Naive thymus-derived CD4-positive, alpha-beta T cell (primary cell): ENCODE measurements at regions not wholly inside any gene's neighbourhood (a gene's known extent, or its start where the extent isn't known, plus 50 kb on each side); places are given as distances from the start of the nearest gene placed in this dataset.

Source experiments
- ATAC-seq: fragments of 150-1000 bp; cut with Tn5 transposase; 2 replicates; pipeline ENCODE4 v1.10.0; 2021; ENCODE audit warnings: mild to moderate bottlenecking, moderate library complexity
- CTCF ChIA-PET: fragments of 350-600 bp; sonication (Branson Sonifier 250); formaldehyde crosslinking; loops from one replicate; lab custom pipeline; 2021; ENCODE audit warnings: antibody characterized with exemption; lab: Charles Lee
- POLR2A ChIA-PET: fragments of 350-600 bp; sonication (Branson Sonifier 250); formaldehyde crosslinking; loops from one replicate; lab custom pipeline; 2021; ENCODE audit warnings: antibody characterized with exemption, inconsistent platforms; lab: Charles Lee
- DNase-seq, 9 donors: peaks; one replicate each; pipeline versions ENCODE4 v3.0.0 to v3.0.0-alpha.2; 2020 to 2022; ENCODE audit warnings: mixed read lengths in 1 of 9
- H3K27ac ChIP-seq: one replicate; pipeline ENCODE4 v1.7.0; 2013; ENCODE audit warnings: mild to moderate bottlenecking, low read depth, low read length, moderate library complexity
- H3K27me3 ChIP-seq, 2 donors: one replicate each; pipeline ENCODE4 v1.7.0; 2013; ENCODE audit warnings: low read length in 2 of 2, mild to moderate bottlenecking in 2 of 2, moderate library complexity in 2 of 2; ENCODE audit not compliant: control insufficient read depth in 2 of 2, insufficient read depth in 2 of 2
- H3K36me3 ChIP-seq, 3 experiments: 1 replicate in 2 of 3; 2 replicates in 1 of 3; pipeline ENCODE4 v1.7.0; 2013; ENCODE audit warnings: low read length in 3 of 3, mild to moderate bottlenecking in 3 of 3, moderate library complexity in 1 of 3; ENCODE audit not compliant: insufficient read depth in 3 of 3, control insufficient read depth in 2 of 3
- H3K4me1 ChIP-seq, 2 donors: one replicate each; pipeline ENCODE4 v1.7.0; 2013; ENCODE audit warnings: low read length in 2 of 2, mild to moderate bottlenecking in 2 of 2, moderate library complexity in 1 of 2; ENCODE audit not compliant: control insufficient read depth in 2 of 2, insufficient read depth in 2 of 2
- H3K4me3 ChIP-seq: 2 replicates; pipeline ENCODE4 v1.7.0; 2013; ENCODE audit warnings: mild to moderate bottlenecking, low read length
- H3K9me3 ChIP-seq, 3 experiments: 1 replicate in 2 of 3; 2 replicates in 1 of 3; pipeline ENCODE4 v1.7.0; 2013; ENCODE audit warnings: low read length in 3 of 3; ENCODE audit not compliant: control insufficient read depth in 2 of 3
- H3K27ac Mint-ChIP-seq, 9 donors: one replicate each; pipeline ENCODE4 v1.8.0; 2020 to 2022; ENCODE audit warnings: mixed read lengths in 9 of 9, mild to moderate bottlenecking in 8 of 9, moderate library complexity in 5 of 9, inconsistent platforms in 2 of 9
- H3K27me3 Mint-ChIP-seq, 5 donors: one replicate each; pipeline ENCODE4 v1.8.0; 2021 to 2022; ENCODE audit warnings: mixed read lengths in 5 of 5, mild to moderate bottlenecking in 1 of 5
- H3K36me3 Mint-ChIP-seq, 5 donors: one replicate each; pipeline ENCODE4 v1.8.0; 2020 to 2022; ENCODE audit warnings: mixed read lengths in 5 of 5, mild to moderate bottlenecking in 3 of 5, inconsistent platforms in 1 of 5
- H3K4me1 Mint-ChIP-seq, 7 donors: one replicate each; pipeline ENCODE4 v1.8.0; 2020 to 2022; ENCODE audit warnings: mixed read lengths in 7 of 7, mild to moderate bottlenecking in 3 of 7, inconsistent platforms in 1 of 7
- H3K4me3 Mint-ChIP-seq, 10 donors: one replicate each; pipeline ENCODE4 v1.8.0; 2020 to 2022; ENCODE audit warnings: mild to moderate bottlenecking in 10 of 10, mixed read lengths in 10 of 10, moderate library complexity in 6 of 10, inconsistent platforms in 2 of 10
- H3K9me3 Mint-ChIP-seq, 11 donors: one replicate each; pipeline ENCODE4 v1.8.0; 2020 to 2022; ENCODE audit warnings: mixed read lengths in 11 of 11, mild to moderate bottlenecking in 4 of 11, inconsistent platforms in 1 of 11, moderate library complexity in 1 of 11
- intact Hi-C, 2 donors: fragments of 100-400 bp; cut with micrococcal nuclease; formaldehyde crosslinking; loops; one replicate each; pipeline ENCODE4 v1.15.1; 2023

DNA sequence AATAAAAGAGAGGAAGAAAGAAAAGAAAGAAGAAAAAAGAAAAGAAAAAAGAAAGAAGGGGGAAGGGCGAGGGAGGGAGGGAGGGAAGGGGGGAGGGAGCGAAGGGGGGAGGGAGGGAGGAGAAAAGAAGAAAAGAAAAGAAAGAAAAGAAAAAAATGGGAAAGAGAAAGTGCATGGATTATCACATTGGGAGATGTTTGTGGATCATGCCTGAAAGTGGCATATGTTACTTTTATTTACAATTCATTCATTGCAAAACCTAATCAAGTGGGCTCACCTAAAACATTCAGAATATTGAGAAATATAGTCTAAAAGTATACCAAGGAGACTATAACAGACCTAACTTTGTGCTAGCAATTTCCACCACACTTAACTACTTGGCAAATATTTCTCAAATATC is 246.9 kb upstream of the SYT1 start:
- POLR2A ChIA-PET, result no interaction called here

GRCh38 chr12:78622529-78623195 is 241.9 kb upstream of the SYT1 start:
- ChIA-PET CTCF (no interaction called here), POLR2A (no interaction called here)
- H3K27me3 ChIP-seq, result no peaks in the 10 kb centered on the region
- DNase-seq (no peak), ATAC-seq (no peak)
- no peaks in the 10 kb centered on the region for H3K4me1 ChIP-seq
- Mint-ChIP-seq H3K36me3 (no peaks in the 10 kb centered on the region), H3K9me3 (peaks cover 0 to 12% (median 8%) of the 10 kb centered on the region in 11 donors), H3K4me1 (no peaks in the 10 kb centered on the region), H3K27ac (no peak overlapping the region), H3K4me3 (no peak overlapping the region), H3K27me3 (no peaks in the 10 kb centered on the region)
- H3K4me3 ChIP-seq, result no peak overlapping the region
- H3K27ac ChIP-seq, result no peak overlapping the region
- H3K36me3 ChIP-seq, result no peaks in the 10 kb centered on the region
- no peaks in the 10 kb centered on the region for H3K9me3 ChIP-seq
- intact Hi-C loops, result loop anchor here in 1 of 2 donors (5.0 kb wide), 1 partner anchor 75 kb away; no protein-coding TSS in a partner anchor

More for the DNA sequence above, 246.9 kb upstream of the SYT1 start:
- no peaks in the 10 kb centered on the region for H3K9me3 ChIP-seq
- ATAC-seq (no peak), DNase-seq (no peak)
- H3K27ac Mint-ChIP-seq, result no peak overlapping the region
- no peaks in the 10 kb centered on the region for H3K36me3 ChIP-seq
- no peaks in the 10 kb centered on the region for H3K36me3 Mint-ChIP-seq
- CTCF ChIA-PET, result no interaction called here
- no peaks in the 10 kb centered on the region for H3K27me3 Mint-ChIP-seq
- H3K27ac ChIP-seq, result no peak overlapping the region
- H3K4me1 Mint-ChIP-seq, result no peaks in the 10 kb centered on the region
- intact Hi-C loops, result no loop called here
- no peak overlapping the region for H3K4me3 Mint-ChIP-seq
- no peaks in the 10 kb centered on the region for H3K4me1 ChIP-seq
- peaks cover 0 to 9% (median 6%) of the 10 kb centered on the region in 11 donors for H3K9me3 Mint-ChIP-seq
- H3K4me3 ChIP-seq, result no peak overlapping the region
- H3K27me3 ChIP-seq, result no peaks in the 10 kb centered on the region

DNA sequence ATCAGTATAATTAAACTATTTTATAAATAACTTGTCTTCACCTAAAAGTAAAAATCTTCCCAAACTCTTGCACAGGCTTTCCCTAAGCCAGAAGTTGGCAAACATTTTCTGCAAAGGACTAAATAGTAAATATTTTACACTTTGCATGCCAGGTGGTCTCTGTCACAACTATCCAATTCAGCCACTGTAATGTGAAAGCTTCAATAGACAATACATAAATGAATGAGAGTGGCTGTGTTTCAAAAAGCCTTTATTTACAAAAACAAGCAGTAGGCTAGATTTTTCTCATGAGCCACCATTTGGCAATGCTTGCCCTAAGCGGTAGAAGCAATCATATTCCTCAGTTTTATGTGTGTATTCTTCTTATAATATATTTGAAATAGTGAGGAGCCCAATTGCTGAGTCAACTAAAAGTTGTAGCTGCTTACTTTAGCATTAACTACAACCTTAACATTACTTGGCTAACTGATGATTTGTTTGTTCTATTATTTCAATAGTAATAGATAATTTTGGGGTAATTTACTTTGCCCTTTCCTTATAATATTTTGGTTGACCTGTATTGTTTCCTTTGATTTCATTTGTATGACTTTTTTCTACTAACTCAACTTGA is 236.0 kb upstream of the SYT1 start:
- H3K36me3 ChIP-seq, result no peaks in the 10 kb centered on the region
- no peaks in the 10 kb centered on the region for H3K4me1 Mint-ChIP-seq
- no peak overlapping the region for H3K27ac Mint-ChIP-seq
- no peak for ATAC-seq
- POLR2A ChIA-PET, result no interaction called here
- H3K4me3 ChIP-seq, result no peak overlapping the region
- H3K4me3 Mint-ChIP-seq, result no peak overlapping the region
- intact Hi-C loops, result no loop called here
- H3K9me3 Mint-ChIP-seq, result peaks cover 0 to 9% (median 3%) of the 10 kb centered on the region in 11 donors
- CTCF ChIA-PET, result no interaction called here
- no peaks in the 10 kb centered on the region for H3K27me3 Mint-ChIP-seq
- no peaks in the 10 kb centered on the region for H3K27me3 ChIP-seq
- no peak overlapping the region for H3K27ac ChIP-seq
- no peak for DNase-seq
- H3K36me3 Mint-ChIP-seq, result no peaks in the 10 kb centered on the region
- H3K9me3 ChIP-seq, result no peaks in the 10 kb centered on the region
- H3K4me1 ChIP-seq, result no peaks in the 10 kb centered on the region

DNA sequence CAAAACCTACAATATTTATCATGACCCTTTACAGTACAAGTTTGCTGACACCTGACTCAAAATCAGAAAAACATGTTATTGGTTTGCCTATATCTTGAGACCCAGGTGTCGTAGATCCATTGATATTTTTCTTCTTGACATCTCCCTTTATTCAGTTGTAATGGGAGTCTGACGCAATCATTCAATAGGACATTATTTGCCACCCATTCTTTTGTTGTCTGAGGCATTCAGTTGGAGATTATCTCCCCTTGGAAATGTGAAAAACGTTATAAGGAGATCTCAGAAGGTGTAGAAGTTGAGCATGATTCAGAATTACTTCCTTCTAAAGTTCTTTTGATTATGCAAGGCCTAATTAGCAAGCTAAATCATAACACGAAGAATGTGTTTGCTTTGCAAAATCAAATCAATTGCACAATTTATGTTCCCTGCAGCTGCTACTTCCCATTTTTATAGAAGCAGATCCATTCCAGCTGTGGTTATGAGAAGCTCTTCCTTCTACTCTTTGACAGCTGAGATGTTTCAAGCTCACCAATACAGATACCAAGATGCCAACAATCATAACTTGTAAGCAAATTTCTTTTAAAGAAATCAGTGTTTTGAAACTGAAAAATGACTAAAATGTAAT is 228.2 kb upstream of the SYT1 start:
- Mint-ChIP-seq H3K27me3 (no peaks in the 10 kb centered on the region), H3K4me3 (no peak overlapping the region), H3K4me1 (no peaks in the 10 kb centered on the region), H3K36me3 (no peaks in the 10 kb centered on the region), H3K9me3 (peaks cover 0 to 11% (median 0%) of the 10 kb centered on the region in 11 donors), H3K27ac (no peak overlapping the region)
- Histone ChIP-seq H3K9me3 (no peaks in the 10 kb centered on the region), H3K27me3 (no peaks in the 10 kb centered on the region), H3K27ac (no peak overlapping the region), H3K36me3 (no peaks in the 10 kb centered on the region), H3K4me1 (no peaks in the 10 kb centered on the region), H3K4me3 (no peak overlapping the region)
- ATAC-seq, result no peak
- no peak for DNase-seq
- POLR2A ChIA-PET, result no interaction called here
- CTCF ChIA-PET, result no interaction called here
- intact Hi-C loops, result no loop called here

GRCh38 chr12:78641837-78642423 is 222.6 kb upstream of the SYT1 start:
- ChIA-PET CTCF (no interaction called here), POLR2A (no interaction called here)
- Mint-ChIP-seq H3K9me3 (peaks cover 0 to 9% (median 3%) of the 10 kb centered on the region in 11 donors), H3K36me3 (no peaks in the 10 kb centered on the region), H3K4me3 (no peak overlapping the region), H3K27me3 (no peaks in the 10 kb centered on the region), H3K27ac (no peak overlapping the region), H3K4me1 (no peaks in the 10 kb centered on the region)
- no peak for DNase-seq
- ATAC-seq, result no peak
- no peak overlapping the region for H3K4me3 ChIP-seq
- H3K4me1 ChIP-seq, result no peaks in the 10 kb centered on the region
- no peaks in the 10 kb centered on the region for H3K27me3 ChIP-seq
- H3K36me3 ChIP-seq, result no peaks in the 10 kb centered on the region
- no peak overlapping the region for H3K27ac ChIP-seq
- no peaks in the 10 kb centered on the region for H3K9me3 ChIP-seq
- intact Hi-C loops, result no loop called here

DNA sequence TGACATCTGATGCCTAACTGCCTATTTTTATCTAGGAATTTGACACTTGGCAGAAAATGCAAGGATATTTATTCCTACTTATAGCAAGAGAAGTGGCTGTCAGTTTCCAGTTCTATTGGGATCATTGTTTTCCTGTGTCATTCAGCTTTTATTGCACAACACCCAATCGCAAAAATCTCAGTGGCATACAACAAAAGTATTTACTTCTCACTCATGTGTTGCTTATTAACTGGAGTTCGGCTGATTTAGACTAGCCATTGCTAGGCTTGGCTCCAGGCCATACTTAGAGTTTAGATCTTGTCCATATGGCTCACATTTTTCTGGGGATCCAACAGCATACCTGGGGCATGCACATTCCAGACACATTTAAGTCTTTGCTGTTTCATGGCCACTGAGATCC is 218.6 kb upstream of the SYT1 start:
- intact Hi-C loops, result no loop called here
- H3K27ac Mint-ChIP-seq, result no peak overlapping the region
- H3K27me3 Mint-ChIP-seq, result no peaks in the 10 kb centered on the region
- H3K36me3 ChIP-seq, result no peaks in the 10 kb centered on the region
- no peak overlapping the region for H3K27ac ChIP-seq
- no peaks in the 10 kb centered on the region for H3K27me3 ChIP-seq
- no peak overlapping the region for H3K4me3 ChIP-seq
- H3K4me1 Mint-ChIP-seq, result no peaks in the 10 kb centered on the region
- POLR2A ChIA-PET, result no interaction called here
- H3K4me1 ChIP-seq, result no peaks in the 10 kb centered on the region
- H3K36me3 Mint-ChIP-seq, result no peaks in the 10 kb centered on the region
- H3K4me3 Mint-ChIP-seq, result no peak overlapping the region
- no peaks in the 10 kb centered on the region for H3K9me3 ChIP-seq
- DNase-seq (no peak), ATAC-seq (no peak)
- H3K9me3 Mint-ChIP-seq, result peaks cover 0 to 11% (median 5%) of the 10 kb centered on the region in 11 donors
- CTCF ChIA-PET, result no interaction called here
